Liver (tissue), 8 donors: ENCODE measurements at regions not wholly inside any gene's neighbourhood (a gene's known extent, or its start where the extent isn't known, plus 50 kb on each side); places are given as distances from the start of the nearest gene placed in this dataset.

Experiments used
- DNase-seq: peaks from one replicate; pipeline ENCODE4 v3.0.0-alpha.2; 2017; ENCODE audit warnings: low spot score
- H3K27ac ChIP-seq, 2 donors: one replicate each; pipeline ENCODE4 v1.7.0; 2013; ENCODE audit warnings: inconsistent platforms in 2 of 2, low read length in 2 of 2, control low read depth in 1 of 2, low read depth in 1 of 2, mild to moderate bottlenecking in 1 of 2
- H3K27me3 ChIP-seq, 4 donors: one replicate each; pipeline versions ENCODE4 v1.6.1 to v1.7.0; 2013; ENCODE audit warnings: low read length in 3 of 4, inconsistent platforms in 1 of 4, mild to moderate bottlenecking in 1 of 4, moderate library complexity in 1 of 4; ENCODE audit not compliant: control insufficient read depth in 4 of 4, insufficient read depth in 4 of 4
- H3K36me3 ChIP-seq, 4 donors: one replicate each; pipeline versions ENCODE4 v1.6.1 to v1.7.0; 2013; ENCODE audit warnings: low read length in 3 of 4, mild to moderate bottlenecking in 3 of 4, low read depth in 1 of 4, moderate library complexity in 1 of 4; ENCODE audit not compliant: control insufficient read depth in 4 of 4, insufficient read depth in 3 of 4
- H3K4me1 ChIP-seq, 4 donors: one replicate each; pipeline versions ENCODE4 v1.6.1 to v1.7.0; 2013; ENCODE audit warnings: low read length in 3 of 4, mild to moderate bottlenecking in 3 of 4, moderate library complexity in 1 of 4; ENCODE audit not compliant: control insufficient read depth in 4 of 4, insufficient read depth in 4 of 4
- H3K4me3 ChIP-seq, 3 donors: one replicate each; pipeline versions ENCODE4 v1.6.1 to v1.7.0; 2013; ENCODE audit warnings: low read length in 3 of 3, control low read depth in 1 of 3, low read depth in 1 of 3, mild to moderate bottlenecking in 1 of 3
- H3K9ac ChIP-seq, 2 donors: one replicate each; pipeline ENCODE4 v1.7.0; 2013; ENCODE audit warnings: low read length in 2 of 2, mild to moderate bottlenecking in 2 of 2, moderate library complexity in 2 of 2, control low read depth in 1 of 2, low read depth in 1 of 2
- H3K9me3 ChIP-seq, 4 donors: one replicate each; pipeline versions ENCODE4 v1.6.1 to v1.7.0; 2013; ENCODE audit warnings: low read length in 3 of 4; ENCODE audit not compliant: control insufficient read depth in 4 of 4
- CTCF ChIP-seq: fragments of 150-350 bp; IDR thresholded peaks from 2 replicates; pipeline ENCODE4 v1.5.1; 2017; ENCODE audit warnings: improper control_type of control experiment, low read depth, low read length; ENCODE audit not compliant: missing input control
- FOXA1 ChIP-seq: IDR thresholded peaks from 2 replicates; pipeline ENCODE4 v1.6.1; 2016; ENCODE audit warnings: antibody characterized with exemption
- GABPA ChIP-seq, 2 donors: IDR thresholded peaks in 1 of 2; conservative IDR thresholded peaks in 1 of 2; 2 replicates each; pipeline ENCODE4 v1.6.1; 2016; ENCODE audit warnings: antibody characterized with exemption in 2 of 2, mild to moderate bottlenecking in 1 of 2, moderate library complexity in 1 of 2
- HNF4A ChIP-seq, 2 donors: conservative IDR thresholded peaks; 2 replicates each; pipeline ENCODE4 v1.6.1; 2016; ENCODE audit warnings: antibody characterized with exemption in 2 of 2, mild to moderate bottlenecking in 2 of 2
- JUND ChIP-seq, 2 donors: IDR thresholded peaks; 2 replicates each; pipeline ENCODE4 v1.6.1; 2016; ENCODE audit warnings: antibody characterized with exemption in 2 of 2
- MAX ChIP-seq: IDR thresholded peaks from 2 replicates; pipeline ENCODE4 v1.6.1; 2016; ENCODE audit warnings: antibody characterized with exemption
- RAD21 ChIP-seq, 2 donors: IDR thresholded peaks; 2 replicates each; pipeline ENCODE4 v1.6.1; 2016; ENCODE audit warnings: antibody characterized with exemption in 2 of 2, mild to moderate bottlenecking in 2 of 2
- REST ChIP-seq: IDR thresholded peaks from 2 replicates; pipeline ENCODE4 v1.6.1; 2016; ENCODE audit warnings: antibody characterized with exemption, mild to moderate bottlenecking
- RXRA ChIP-seq, 2 donors: IDR thresholded peaks; 2 replicates each; pipeline ENCODE4 v1.6.1; 2017 to 2018; ENCODE audit warnings: antibody characterized with exemption in 2 of 2, mild to moderate bottlenecking in 1 of 2
- SP1 ChIP-seq: IDR thresholded peaks from 2 replicates; pipeline ENCODE4 v1.6.1; 2018; ENCODE audit warnings: antibody characterized with exemption, mild to moderate bottlenecking
- TAF1 ChIP-seq: conservative IDR thresholded peaks from 2 replicates; pipeline ENCODE4 v1.6.1; 2016; ENCODE audit warnings: antibody characterized with exemption, mild to moderate bottlenecking
- WGBS: extraction: QIAGEN DNeasy Blood & Tissue Kit; methylation state at CpG from one replicate; pipeline ENCODE4 v1.1.7; 2013; 5-methylcytosine and 5-hydroxymethylcytosine counted together
- donor health status: healthy.
- donor health status: healthy.
- donor health status: healthy.
- donor health status: healthy.
- donor health status: healthy.

GRCh38 chr16:77645764-77646163 is 76.5 kb upstream of the NUDT7 start:
- TF ChIP-seq RAD21 (IDR thresholded peaks at IDR 0.05) (no peak), SP1 (no peak), REST (no peak), RXRA (IDR thresholded peaks at IDR 0.05) (no peak), GABPA (IDR thresholded peaks at IDR 0.05 in 1 of 2, conservative IDR thresholded peaks at IDR 0.05 in 1 of 2) (no peak)
- no peak overlapping the region for H3K9ac ChIP-seq
- 78% methylated on average over 3 of the region's 3 CpGs for WGBS
- no peak overlapping the region for H3K4me3 ChIP-seq
- no peak for DNase-seq
- peaks cover 0 to 2% (median 0%) of the 10 kb centered on the region in 4 donors for H3K27me3 ChIP-seq
- no peak overlapping the region for H3K27ac ChIP-seq
- H3K36me3 ChIP-seq: no peaks in the 10 kb centered on the region
- H3K9me3 ChIP-seq: no peaks in the 10 kb centered on the region
- H3K4me1 ChIP-seq: no peaks in the 10 kb centered on the region

- Histone ChIP-seq H3K36me3 (no peaks in the 10 kb centered on the region), H3K27ac (no peak overlapping the region), H3K4me3 (no peak overlapping the region), H3K9me3 (no peaks in the 10 kb centered on the region), H3K9ac (no peak overlapping the region), H3K27me3 (peaks cover 0 to 3% (median 0%) of the 10 kb centered on the region in 4 donors), H3K4me1 (no peaks in the 10 kb centered on the region)
- 63% methylated on average over 1 of the region's 1 CpG for WGBS
- TF ChIP-seq REST (no peak), CTCF (no peak), HNF4A (conservative IDR thresholded peaks at IDR 0.05) (no peak), SP1 (no peak), TAF1 (no peak), JUND (IDR thresholded peaks at IDR 0.05) (no peak), RXRA (IDR thresholded peaks at IDR 0.05) (no peak), FOXA1 (no peak), RAD21 (IDR thresholded peaks at IDR 0.05) (no peak), MAX (no peak)
- no peak for DNase-seq
Measured at GRCh38 chr16:77647726-77648125, 74.6 kb upstream of the NUDT7 start.
